HEK293T (cell line): ENCODE measurements at regions not wholly inside any gene's neighbourhood (a gene's known extent, or its start where the extent isn't known, plus 50 kb on each side); places are given as distances from the start of the nearest gene placed in this dataset.

Experiments
- BHLHE40 ChIP-seq: fragments of 450-650 bp; IDR thresholded peaks from 2 replicates; pipeline ENCODE4 v1.6.1; 2016; ENCODE audit warnings: mild to moderate bottlenecking, moderate library complexity, borderline replicate concordance
- CTBP1 ChIP-seq: fragments of 450-650 bp; IDR thresholded peaks from 2 replicates; pipeline ENCODE4 v1.6.1; 2016; ENCODE audit warnings: borderline replicate concordance
- ELF4 ChIP-seq: fragments of 450-650 bp; IDR thresholded peaks from 2 replicates; pipeline ENCODE4 v1.6.1; 2017; ENCODE audit warnings: antibody characterized with exemption
- FOXA1 ChIP-seq: fragments of 450-650 bp; IDR thresholded peaks from 2 replicates; pipeline ENCODE4 v1.6.1; 2016; ENCODE audit warnings: mild to moderate bottlenecking
- FOXK2 ChIP-seq: fragments of 450-650 bp; IDR thresholded peaks from 2 replicates; pipeline ENCODE4 v1.6.1; 2016; ENCODE audit warnings: mild to moderate bottlenecking
- L3MBTL2 ChIP-seq: fragments of 450-650 bp; conservative IDR thresholded peaks from 2 replicates; pipeline ENCODE4 v1.6.1; 2016; ENCODE audit warnings: mild to moderate bottlenecking
- LEF1 ChIP-seq: fragments of 450-650 bp; IDR thresholded peaks from 2 replicates; pipeline ENCODE4 v1.6.1; 2017; ENCODE audit warnings: mild to moderate bottlenecking, borderline replicate concordance
- NFRKB ChIP-seq: fragments of 450-650 bp; IDR thresholded peaks from 2 replicates; pipeline ENCODE4 v1.6.1; 2016; ENCODE audit warnings: mild to moderate bottlenecking, moderate library complexity
- TARDBP ChIP-seq: fragments of 450-650 bp; IDR thresholded peaks from 2 replicates; pipeline ENCODE4 v1.6.1; 2016
- ZNF384 ChIP-seq: fragments of 450-650 bp; IDR thresholded peaks from 2 replicates; pipeline ENCODE4 v1.6.1; 2016

- no peak for TF ChIP-seq LEF1
- no peak for TF ChIP-seq ELF4
- TF ChIP-seq L3MBTL2, result no peak
- TF ChIP-seq FOXK2, result no peak
- TF ChIP-seq BHLHE40, result no peak
- TF ChIP-seq TARDBP, result no peak
- TF ChIP-seq ZNF384, result no peak
- no peak for TF ChIP-seq CTBP1
- TF ChIP-seq FOXA1, result no peak
- TF ChIP-seq NFRKB, result no peak
Measured at GRCh38 chr6:89013438-89013837, 50.0 kb upstream of the RNGTT start.
